GM23338 (cell line): ENCODE measurements at regions not wholly inside any gene's neighbourhood (a gene's known extent, or its start where the extent isn't known, plus 50 kb on each side); places are given as distances from the start of the nearest gene placed in this dataset.

ENCODE experiments used
- CREB1 ChIP-seq: fragments of 250-450 bp; sonication (Bioruptor Pico); IDR thresholded peaks from 2 replicates; pipeline ENCODE4 v1.5.0; 2020; ENCODE audit warnings: low read depth, mild to moderate bottlenecking, moderate library complexity
- EZH2 ChIP-seq: fragments of 200-600 bp; sonication (generic); IDR thresholded peaks from one replicate; pipeline ENCODE4 v1.8.0; 2017; ENCODE audit warnings: antibody characterized with exemption, mild to moderate bottlenecking, low read depth; ENCODE audit not compliant: unreplicated experiment
- EZH2phosphoT487 ChIP-seq: fragments of 200-600 bp; sonication (generic); IDR thresholded peaks from one replicate; pipeline ENCODE4 v1.8.1; 2018; ENCODE audit warnings: antibody characterized with exemption; ENCODE audit not compliant: unreplicated experiment
- JUNB ChIP-seq: IDR thresholded peaks from one replicate; pipeline ENCODE4 v1.6.1; 2016; ENCODE audit warnings: antibody characterized with exemption; ENCODE audit not compliant: unreplicated experiment
- NANOG ChIP-seq: IDR thresholded peaks from 2 replicates; pipeline ENCODE4 v1.6.1; 2016; ENCODE audit warnings: antibody characterized with exemption, borderline replicate concordance
- POLR2AphosphoS5 ChIP-seq: IDR thresholded peaks from 2 replicates; pipeline ENCODE4 v1.6.1; 2016; ENCODE audit warnings: antibody characterized with exemption, low read depth
- STAT1 ChIP-seq: IDR thresholded peaks from one replicate; pipeline ENCODE4 v1.6.1; 2016; ENCODE audit warnings: antibody characterized with exemption; ENCODE audit not compliant: unreplicated experiment
- ZNF114 ChIP-seq: fragments of 250-450 bp; sonication (Bioruptor Pico); IDR thresholded peaks from 2 replicates; pipeline ENCODE4 v1.5.0; 2020; ENCODE audit warnings: mild to moderate bottlenecking, moderate library complexity
- ZNF331 ChIP-seq: fragments of 250-450 bp; sonication (Bioruptor Pico); IDR thresholded peaks from 2 replicates; pipeline ENCODE4 v1.5.0; 2020; ENCODE audit warnings: low read depth, mild to moderate bottlenecking, moderate library complexity
- TF ChIP-seq, protein P1 (sequence below), 2 experiments: fragments of 200-600 bp in 1 of 2; sonication (generic) in 1 of 2; conservative IDR thresholded peaks; 2 replicates each; pipeline versions ENCODE4 v1.5.1 to v1.6.1; 2016 to 2017; ENCODE audit warnings: antibody characterized with exemption in 2 of 2, low read depth in 2 of 2, mild to moderate bottlenecking in 2 of 2, moderate library complexity in 1 of 2
- TF ChIP-seq, protein P2 (sequence below): fragments of 250-450 bp; sonication (Bioruptor Pico); IDR thresholded peaks from 2 replicates; pipeline ENCODE4 v1.5.0; 2020; ENCODE audit warnings: mild to moderate bottlenecking, moderate library complexity
- TF ChIP-seq, protein P3 (sequence below): IDR thresholded peaks from one replicate; pipeline ENCODE4 v1.6.1; 2018; ENCODE audit warnings: antibody characterized with exemption; ENCODE audit not compliant: unreplicated experiment
- TF ChIP-seq, protein P4 (sequence below): IDR thresholded peaks from 2 replicates; pipeline ENCODE4 v1.6.1; 2016; ENCODE audit warnings: antibody characterized with exemption

DNA sequence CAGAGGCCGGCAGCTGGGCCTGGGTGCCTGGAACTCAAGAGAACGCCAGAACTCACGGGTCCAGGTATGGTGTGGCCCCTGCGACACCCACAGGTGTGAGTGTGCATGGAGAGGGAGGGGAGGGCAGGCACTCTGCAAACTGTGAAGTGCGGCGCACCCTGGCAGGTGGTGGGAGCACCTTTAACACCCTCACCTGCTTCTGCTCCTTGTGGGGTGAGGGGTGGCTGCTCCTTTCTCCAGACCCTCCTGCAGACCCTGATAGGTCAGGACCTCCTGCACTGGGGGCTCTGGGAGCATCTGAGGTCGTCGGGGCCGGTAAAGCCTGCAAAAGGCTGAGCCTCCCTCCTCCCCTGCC is 324.7 kb upstream of the SFSWAP start:
- TF ChIP-seq EZH2 (no peak), NANOG (no peak), ZNF331 (CRISPR knock-in tag) (no peak), POLR2AphosphoS5 (no peak), EZH2phosphoT487 (no peak), JUNB (no peak), ZNF114 (CRISPR knock-in tag) (no peak), STAT1 (no peak), CREB1 (CRISPR knock-in tag) (no peak)
- TF ChIP-seq, protein P1, sequence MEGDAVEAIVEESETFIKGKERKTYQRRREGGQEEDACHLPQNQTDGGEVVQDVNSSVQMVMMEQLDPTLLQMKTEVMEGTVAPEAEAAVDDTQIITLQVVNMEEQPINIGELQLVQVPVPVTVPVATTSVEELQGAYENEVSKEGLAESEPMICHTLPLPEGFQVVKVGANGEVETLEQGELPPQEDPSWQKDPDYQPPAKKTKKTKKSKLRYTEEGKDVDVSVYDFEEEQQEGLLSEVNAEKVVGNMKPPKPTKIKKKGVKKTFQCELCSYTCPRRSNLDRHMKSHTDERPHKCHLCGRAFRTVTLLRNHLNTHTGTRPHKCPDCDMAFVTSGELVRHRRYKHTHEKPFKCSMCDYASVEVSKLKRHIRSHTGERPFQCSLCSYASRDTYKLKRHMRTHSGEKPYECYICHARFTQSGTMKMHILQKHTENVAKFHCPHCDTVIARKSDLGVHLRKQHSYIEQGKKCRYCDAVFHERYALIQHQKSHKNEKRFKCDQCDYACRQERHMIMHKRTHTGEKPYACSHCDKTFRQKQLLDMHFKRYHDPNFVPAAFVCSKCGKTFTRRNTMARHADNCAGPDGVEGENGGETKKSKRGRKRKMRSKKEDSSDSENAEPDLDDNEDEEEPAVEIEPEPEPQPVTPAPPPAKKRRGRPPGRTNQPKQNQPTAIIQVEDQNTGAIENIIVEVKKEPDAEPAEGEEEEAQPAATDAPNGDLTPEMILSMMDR (conservative IDR thresholded peaks at IDR 0.05; ENCODE audit: low read depth in 2 of 2) = no peak
- TF ChIP-seq, protein P2, sequence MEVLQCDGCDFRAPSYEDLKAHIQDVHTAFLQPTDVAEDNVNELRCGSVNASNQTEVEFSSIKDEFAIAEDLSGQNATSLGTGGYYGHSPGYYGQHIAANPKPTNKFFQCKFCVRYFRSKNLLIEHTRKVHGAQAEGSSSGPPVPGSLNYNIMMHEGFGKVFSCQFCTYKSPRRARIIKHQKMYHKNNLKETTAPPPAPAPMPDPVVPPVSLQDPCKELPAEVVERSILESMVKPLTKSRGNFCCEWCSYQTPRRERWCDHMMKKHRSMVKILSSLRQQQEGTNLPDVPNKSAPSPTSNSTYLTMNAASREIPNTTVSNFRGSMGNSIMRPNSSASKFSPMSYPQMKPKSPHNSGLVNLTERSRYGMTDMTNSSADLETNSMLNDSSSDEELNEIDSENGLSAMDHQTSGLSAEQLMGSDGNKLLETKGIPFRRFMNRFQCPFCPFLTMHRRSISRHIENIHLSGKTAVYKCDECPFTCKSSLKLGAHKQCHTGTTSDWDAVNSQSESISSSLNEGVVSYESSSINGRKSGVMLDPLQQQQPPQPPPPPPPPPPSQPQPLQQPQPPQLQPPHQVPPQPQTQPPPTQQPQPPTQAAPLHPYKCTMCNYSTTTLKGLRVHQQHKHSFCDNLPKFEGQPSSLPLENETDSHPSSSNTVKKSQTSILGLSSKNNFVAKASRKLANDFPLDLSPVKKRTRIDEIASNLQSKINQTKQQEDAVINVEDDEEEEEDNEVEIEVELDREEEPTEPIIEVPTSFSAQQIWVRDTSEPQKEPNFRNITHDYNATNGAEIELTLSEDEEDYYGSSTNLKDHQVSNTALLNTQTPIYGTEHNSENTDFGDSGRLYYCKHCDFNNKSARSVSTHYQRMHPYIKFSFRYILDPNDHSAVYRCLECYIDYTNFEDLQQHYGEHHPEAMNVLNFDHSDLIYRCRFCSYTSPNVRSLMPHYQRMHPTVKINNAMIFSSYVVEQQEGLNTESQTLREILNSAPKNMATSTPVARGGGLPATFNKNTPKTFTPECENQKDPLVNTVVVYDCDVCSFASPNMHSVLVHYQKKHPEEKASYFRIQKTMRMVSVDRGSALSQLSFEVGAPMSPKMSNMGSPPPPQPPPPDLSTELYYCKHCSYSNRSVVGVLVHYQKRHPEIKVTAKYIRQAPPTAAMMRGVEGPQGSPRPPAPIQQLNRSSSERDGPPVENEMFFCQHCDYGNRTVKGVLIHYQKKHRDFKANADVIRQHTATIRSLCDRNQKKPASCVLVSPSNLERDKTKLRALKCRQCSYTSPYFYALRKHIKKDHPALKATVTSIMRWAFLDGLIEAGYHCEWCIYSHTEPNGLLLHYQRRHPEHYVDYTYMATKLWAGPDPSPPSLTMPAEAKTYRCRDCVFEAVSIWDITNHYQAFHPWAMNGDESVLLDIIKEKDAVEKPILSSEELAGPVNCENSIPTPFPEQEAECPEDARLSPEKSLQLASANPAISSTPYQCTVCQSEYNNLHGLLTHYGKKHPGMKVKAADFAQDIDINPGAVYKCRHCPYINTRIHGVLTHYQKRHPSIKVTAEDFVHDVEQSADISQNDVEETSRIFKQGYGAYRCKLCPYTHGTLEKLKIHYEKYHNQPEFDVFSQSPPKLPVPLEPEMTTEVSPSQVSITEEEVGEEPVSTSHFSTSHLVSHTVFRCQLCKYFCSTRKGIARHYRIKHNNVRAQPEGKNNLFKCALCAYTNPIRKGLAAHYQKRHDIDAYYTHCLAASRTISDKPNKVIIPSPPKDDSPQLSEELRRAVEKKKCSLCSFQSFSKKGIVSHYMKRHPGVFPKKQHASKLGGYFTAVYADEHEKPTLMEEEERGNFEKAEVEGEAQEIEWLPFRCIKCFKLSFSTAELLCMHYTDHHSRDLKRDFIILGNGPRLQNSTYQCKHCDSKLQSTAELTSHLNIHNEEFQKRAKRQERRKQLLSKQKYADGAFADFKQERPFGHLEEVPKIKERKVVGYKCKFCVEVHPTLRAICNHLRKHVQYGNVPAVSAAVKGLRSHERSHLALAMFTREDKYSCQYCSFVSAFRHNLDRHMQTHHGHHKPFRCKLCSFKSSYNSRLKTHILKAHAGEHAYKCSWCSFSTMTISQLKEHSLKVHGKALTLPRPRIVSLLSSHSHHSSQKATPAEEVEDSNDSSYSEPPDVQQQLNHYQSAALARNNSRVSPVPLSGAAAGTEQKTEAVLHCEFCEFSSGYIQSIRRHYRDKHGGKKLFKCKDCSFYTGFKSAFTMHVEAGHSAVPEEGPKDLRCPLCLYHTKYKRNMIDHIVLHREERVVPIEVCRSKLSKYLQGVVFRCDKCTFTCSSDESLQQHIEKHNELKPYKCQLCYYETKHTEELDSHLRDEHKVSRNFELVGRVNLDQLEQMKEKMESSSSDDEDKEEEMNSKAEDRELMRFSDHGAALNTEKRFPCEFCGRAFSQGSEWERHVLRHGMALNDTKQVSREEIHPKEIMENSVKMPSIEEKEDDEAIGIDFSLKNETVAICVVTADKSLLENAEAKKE (CRISPR knock-in tag) = no peak
- TF ChIP-seq, protein P3, sequence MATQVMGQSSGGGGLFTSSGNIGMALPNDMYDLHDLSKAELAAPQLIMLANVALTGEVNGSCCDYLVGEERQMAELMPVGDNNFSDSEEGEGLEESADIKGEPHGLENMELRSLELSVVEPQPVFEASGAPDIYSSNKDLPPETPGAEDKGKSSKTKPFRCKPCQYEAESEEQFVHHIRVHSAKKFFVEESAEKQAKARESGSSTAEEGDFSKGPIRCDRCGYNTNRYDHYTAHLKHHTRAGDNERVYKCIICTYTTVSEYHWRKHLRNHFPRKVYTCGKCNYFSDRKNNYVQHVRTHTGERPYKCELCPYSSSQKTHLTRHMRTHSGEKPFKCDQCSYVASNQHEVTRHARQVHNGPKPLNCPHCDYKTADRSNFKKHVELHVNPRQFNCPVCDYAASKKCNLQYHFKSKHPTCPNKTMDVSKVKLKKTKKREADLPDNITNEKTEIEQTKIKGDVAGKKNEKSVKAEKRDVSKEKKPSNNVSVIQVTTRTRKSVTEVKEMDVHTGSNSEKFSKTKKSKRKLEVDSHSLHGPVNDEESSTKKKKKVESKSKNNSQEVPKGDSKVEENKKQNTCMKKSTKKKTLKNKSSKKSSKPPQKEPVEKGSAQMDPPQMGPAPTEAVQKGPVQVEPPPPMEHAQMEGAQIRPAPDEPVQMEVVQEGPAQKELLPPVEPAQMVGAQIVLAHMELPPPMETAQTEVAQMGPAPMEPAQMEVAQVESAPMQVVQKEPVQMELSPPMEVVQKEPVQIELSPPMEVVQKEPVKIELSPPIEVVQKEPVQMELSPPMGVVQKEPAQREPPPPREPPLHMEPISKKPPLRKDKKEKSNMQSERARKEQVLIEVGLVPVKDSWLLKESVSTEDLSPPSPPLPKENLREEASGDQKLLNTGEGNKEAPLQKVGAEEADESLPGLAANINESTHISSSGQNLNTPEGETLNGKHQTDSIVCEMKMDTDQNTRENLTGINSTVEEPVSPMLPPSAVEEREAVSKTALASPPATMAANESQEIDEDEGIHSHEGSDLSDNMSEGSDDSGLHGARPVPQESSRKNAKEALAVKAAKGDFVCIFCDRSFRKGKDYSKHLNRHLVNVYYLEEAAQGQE = no peak
- TF ChIP-seq, protein P4, sequence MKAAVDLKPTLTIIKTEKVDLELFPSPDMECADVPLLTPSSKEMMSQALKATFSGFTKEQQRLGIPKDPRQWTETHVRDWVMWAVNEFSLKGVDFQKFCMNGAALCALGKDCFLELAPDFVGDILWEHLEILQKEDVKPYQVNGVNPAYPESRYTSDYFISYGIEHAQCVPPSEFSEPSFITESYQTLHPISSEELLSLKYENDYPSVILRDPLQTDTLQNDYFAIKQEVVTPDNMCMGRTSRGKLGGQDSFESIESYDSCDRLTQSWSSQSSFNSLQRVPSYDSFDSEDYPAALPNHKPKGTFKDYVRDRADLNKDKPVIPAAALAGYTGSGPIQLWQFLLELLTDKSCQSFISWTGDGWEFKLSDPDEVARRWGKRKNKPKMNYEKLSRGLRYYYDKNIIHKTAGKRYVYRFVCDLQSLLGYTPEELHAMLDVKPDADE = no peak
